NT2/D1 (cell line): ENCODE measurements at regions not wholly inside any gene's neighbourhood (a gene's known extent, or its start where the extent isn't known, plus 50 kb on each side); places are given as distances from the start of the nearest gene placed in this dataset.

Experiments
- YY1 ChIP-seq: IDR thresholded peaks from 2 replicates; pipeline ENCODE4 v1.6.1; 2011; ENCODE audit not compliant: insufficient read length, insufficient read depth
- ZNF274 ChIP-seq: IDR thresholded peaks from 2 replicates; pipeline ENCODE4 v1.6.1; 2011; ENCODE audit warnings: mild to moderate bottlenecking, low read depth, low read length

- TF ChIP-seq YY1: no peak
- no peak for TF ChIP-seq ZNF274
These were observed 266.6 kb upstream of the SUCLG2 start for GRCh38 chr3:67920969-67921368.
